ENCODE measurements at regions not wholly inside any gene's neighbourhood (a gene's known extent, or its start where the extent isn't known, plus 50 kb on each side); places are given as distances from the start of the nearest gene placed in this dataset.

DNA sequence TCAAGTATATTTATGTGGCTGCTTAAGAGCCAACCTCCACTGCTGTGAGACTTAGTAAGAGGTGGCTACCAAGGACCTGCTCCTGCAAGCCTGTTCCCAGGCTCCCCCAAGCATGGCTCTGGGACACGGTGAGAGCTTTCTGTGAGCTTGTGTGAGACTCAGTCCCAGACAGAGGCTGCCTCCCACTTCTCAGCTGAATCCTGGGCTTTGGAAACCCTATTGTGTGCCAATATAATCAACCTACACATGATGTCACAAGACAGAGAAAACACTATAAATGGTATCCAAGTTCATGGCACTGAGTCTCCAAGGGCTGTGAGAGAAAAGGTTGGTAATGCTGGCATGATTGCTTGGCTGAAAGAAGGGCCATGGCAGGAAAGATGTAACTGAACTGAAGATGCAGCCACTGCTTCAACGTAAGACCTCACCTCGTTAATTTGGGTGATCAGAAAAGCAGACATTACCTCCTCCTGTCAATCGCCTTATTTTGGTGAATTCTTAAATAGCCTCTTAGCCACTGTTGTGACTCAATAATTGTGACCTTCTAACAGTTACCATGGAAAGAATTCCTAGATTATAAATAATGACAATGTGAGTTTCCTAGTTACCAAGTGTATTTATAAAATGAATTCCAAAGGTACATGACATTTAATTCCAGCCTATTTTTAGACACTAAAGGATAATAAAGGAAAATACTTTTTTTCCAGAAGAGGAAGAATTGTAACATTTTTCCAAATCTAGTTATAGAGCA, 332.0 kb downstream of the IRS2 start:
- no peaks in the 10 kb centered on the region for H3K27me3 ChIP-seq (ENCODE audit: control insufficient read depth, extremely low read depth, insufficient read depth, low read length)
- no peak overlapping the region for H3K9ac ChIP-seq (ENCODE audit: control insufficient read depth, extremely low read depth, insufficient read depth, low read length)
- H3K4me3 ChIP-seq (ENCODE audit: control insufficient read depth in 2 of 3, extremely low read depth in 1 of 3, insufficient read depth in 2 of 3, low read depth in 1 of 3, low read length in 3 of 3): no peak overlapping the region
- no peak overlapping the region for H3K4me2 ChIP-seq (ENCODE audit: control insufficient read depth, extremely low read depth, insufficient read depth, low read depth, low read length)
- no peaks in the 10 kb centered on the region for H3K4me1 ChIP-seq (ENCODE audit: control insufficient read depth, extremely low read depth, insufficient read depth, low read length)
- no peaks in the 10 kb centered on the region for H3K36me3 ChIP-seq (ENCODE audit: control insufficient read depth in 2 of 2, extremely low read depth in 1 of 2, insufficient read depth in 2 of 2, low read length in 2 of 2)
- no peaks in the 10 kb centered on the region for H4K20me1 ChIP-seq (ENCODE audit: control insufficient read depth, extremely low read depth, insufficient read depth, low read length)
- no peaks in the 10 kb centered on the region for H3K9me1 ChIP-seq (ENCODE audit: control insufficient read depth, extremely low read depth, insufficient read depth, low read length)
- H3K79me2 ChIP-seq (ENCODE audit: control insufficient read depth, insufficient read depth, low read length): no peaks in the 10 kb centered on the region
- no peak overlapping the region for H2AFZ ChIP-seq (ENCODE audit: control insufficient read depth, low read length)
- DNase-seq (ENCODE audit: low read depth, low spot score): no peak
- no peak for FAIRE-seq
- no peak overlapping the region for H3K27ac ChIP-seq (ENCODE audit: control insufficient read depth, insufficient read depth, low read length)
- TF ChIP-seq, protein P1, sequence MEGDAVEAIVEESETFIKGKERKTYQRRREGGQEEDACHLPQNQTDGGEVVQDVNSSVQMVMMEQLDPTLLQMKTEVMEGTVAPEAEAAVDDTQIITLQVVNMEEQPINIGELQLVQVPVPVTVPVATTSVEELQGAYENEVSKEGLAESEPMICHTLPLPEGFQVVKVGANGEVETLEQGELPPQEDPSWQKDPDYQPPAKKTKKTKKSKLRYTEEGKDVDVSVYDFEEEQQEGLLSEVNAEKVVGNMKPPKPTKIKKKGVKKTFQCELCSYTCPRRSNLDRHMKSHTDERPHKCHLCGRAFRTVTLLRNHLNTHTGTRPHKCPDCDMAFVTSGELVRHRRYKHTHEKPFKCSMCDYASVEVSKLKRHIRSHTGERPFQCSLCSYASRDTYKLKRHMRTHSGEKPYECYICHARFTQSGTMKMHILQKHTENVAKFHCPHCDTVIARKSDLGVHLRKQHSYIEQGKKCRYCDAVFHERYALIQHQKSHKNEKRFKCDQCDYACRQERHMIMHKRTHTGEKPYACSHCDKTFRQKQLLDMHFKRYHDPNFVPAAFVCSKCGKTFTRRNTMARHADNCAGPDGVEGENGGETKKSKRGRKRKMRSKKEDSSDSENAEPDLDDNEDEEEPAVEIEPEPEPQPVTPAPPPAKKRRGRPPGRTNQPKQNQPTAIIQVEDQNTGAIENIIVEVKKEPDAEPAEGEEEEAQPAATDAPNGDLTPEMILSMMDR (optimal IDR thresholded peaks at IDR 0.05 in 1 of 3, IDR thresholded peaks at IDR 0.05 in 1 of 3, conservative IDR thresholded peaks at IDR 0.05 in 1 of 3; ENCODE audit: extremely low read depth in 1 of 3, insufficient read depth in 2 of 3, low read length in 3 of 3): no peak
- no peak for TF ChIP-seq EZH2 (IDR thresholded peaks at IDR 0.05; ENCODE audit: low read length)
- dilution Hi-C loops (cut with MboI; ENCODE audit: extremely low pct_ligation_motif_present, low sequenced_read_pairs): no loop called here
- no peaks in the 10 kb centered on the region for H3K9me3 ChIP-seq (ENCODE audit: control insufficient read depth, low read depth, low read length)

DNA sequence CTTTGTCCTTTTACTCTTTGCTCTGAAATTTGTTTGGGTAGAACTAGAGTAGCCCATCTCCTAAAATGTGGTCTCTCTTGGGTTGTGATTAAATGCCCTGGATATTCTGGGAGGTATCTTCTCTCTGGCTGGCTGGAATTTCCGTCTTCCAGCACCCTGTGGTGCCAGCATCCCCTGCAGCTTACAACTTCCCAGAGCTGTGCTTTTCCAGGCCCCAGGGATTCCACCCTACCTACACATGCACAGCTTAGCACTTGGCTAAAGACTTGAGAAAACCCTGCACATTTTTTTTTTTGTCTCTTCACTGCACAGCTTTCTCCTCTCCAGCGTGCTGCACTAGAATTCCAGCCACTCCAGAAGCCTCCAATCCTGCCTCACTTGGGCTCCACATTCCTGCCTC, 334.7 kb downstream of the IRS2 start:
- Histone ChIP-seq H3K79me2 (ENCODE audit: control insufficient read depth, insufficient read depth, low read length) (no peaks in the 10 kb centered on the region), H3K4me1 (ENCODE audit: control insufficient read depth, extremely low read depth, insufficient read depth, low read length) (no peaks in the 10 kb centered on the region), H3K27me3 (ENCODE audit: control insufficient read depth, extremely low read depth, insufficient read depth, low read length) (no peaks in the 10 kb centered on the region), H3K9ac (ENCODE audit: control insufficient read depth, extremely low read depth, insufficient read depth, low read length) (no peak overlapping the region), H3K9me1 (ENCODE audit: control insufficient read depth, extremely low read depth, insufficient read depth, low read length) (no peaks in the 10 kb centered on the region), H4K20me1 (ENCODE audit: control insufficient read depth, extremely low read depth, insufficient read depth, low read length) (no peaks in the 10 kb centered on the region), H3K9me3 (ENCODE audit: control insufficient read depth, low read depth, low read length) (no peaks in the 10 kb centered on the region), H3K4me3 (ENCODE audit: control insufficient read depth in 2 of 3, extremely low read depth in 1 of 3, insufficient read depth in 2 of 3, low read depth in 1 of 3, low read length in 3 of 3) (no peak overlapping the region), H3K4me2 (ENCODE audit: control insufficient read depth, extremely low read depth, insufficient read depth, low read depth, low read length) (no peak overlapping the region), H2AFZ (ENCODE audit: control insufficient read depth, low read length) (no peak overlapping the region), H3K36me3 (ENCODE audit: control insufficient read depth in 2 of 2, extremely low read depth in 1 of 2, insufficient read depth in 2 of 2, low read length in 2 of 2) (no peaks in the 10 kb centered on the region), H3K27ac (ENCODE audit: control insufficient read depth, insufficient read depth, low read length) (no peak overlapping the region)
- TF ChIP-seq, protein P1 (optimal IDR thresholded peaks at IDR 0.05 in 1 of 3, IDR thresholded peaks at IDR 0.05 in 1 of 3, conservative IDR thresholded peaks at IDR 0.05 in 1 of 3; ENCODE audit: extremely low read depth in 1 of 3, insufficient read depth in 2 of 3, low read length in 3 of 3): no peak
- no peak for TF ChIP-seq EZH2 (IDR thresholded peaks at IDR 0.05; ENCODE audit: low read length)
- dilution Hi-C loops (cut with MboI; ENCODE audit: extremely low pct_ligation_motif_present, low sequenced_read_pairs): no loop called here
- DNase-seq (ENCODE audit: low read depth, low spot score) (no peak), FAIRE-seq (no peak)
